ENCODE measurements at regions not wholly inside any gene's neighbourhood (a gene's known extent, or its start where the extent isn't known, plus 50 kb on each side); places are given as distances from the start of the nearest gene placed in this dataset.

GRCh38 chr4:163048447-163048846 is 118.2 kb downstream of the NAF1 start:
- no peaks in the 10 kb centered on the region for H3K9me3 ChIP-seq (ENCODE audit: control insufficient read depth in 4 of 4, low read length in 3 of 4)
- no peaks in the 10 kb centered on the region for H3K36me3 ChIP-seq (ENCODE audit: control insufficient read depth in 4 of 4, insufficient read depth in 3 of 4, low read depth in 1 of 4, low read length in 3 of 4)
- 48% methylated on average over 3 of the region's 3 CpGs for WGBS
- TF ChIP-seq, protein P1, sequence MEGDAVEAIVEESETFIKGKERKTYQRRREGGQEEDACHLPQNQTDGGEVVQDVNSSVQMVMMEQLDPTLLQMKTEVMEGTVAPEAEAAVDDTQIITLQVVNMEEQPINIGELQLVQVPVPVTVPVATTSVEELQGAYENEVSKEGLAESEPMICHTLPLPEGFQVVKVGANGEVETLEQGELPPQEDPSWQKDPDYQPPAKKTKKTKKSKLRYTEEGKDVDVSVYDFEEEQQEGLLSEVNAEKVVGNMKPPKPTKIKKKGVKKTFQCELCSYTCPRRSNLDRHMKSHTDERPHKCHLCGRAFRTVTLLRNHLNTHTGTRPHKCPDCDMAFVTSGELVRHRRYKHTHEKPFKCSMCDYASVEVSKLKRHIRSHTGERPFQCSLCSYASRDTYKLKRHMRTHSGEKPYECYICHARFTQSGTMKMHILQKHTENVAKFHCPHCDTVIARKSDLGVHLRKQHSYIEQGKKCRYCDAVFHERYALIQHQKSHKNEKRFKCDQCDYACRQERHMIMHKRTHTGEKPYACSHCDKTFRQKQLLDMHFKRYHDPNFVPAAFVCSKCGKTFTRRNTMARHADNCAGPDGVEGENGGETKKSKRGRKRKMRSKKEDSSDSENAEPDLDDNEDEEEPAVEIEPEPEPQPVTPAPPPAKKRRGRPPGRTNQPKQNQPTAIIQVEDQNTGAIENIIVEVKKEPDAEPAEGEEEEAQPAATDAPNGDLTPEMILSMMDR (IDR thresholded peaks at IDR 0.05; ENCODE audit: low read depth, low read length, missing input control): peak; percentile 51
- TF ChIP-seq YY1 (IDR thresholded peaks at IDR 0.05) (no peak), ZBTB33 (IDR thresholded peaks at IDR 0.05) (no peak), EGR1 (IDR thresholded peaks at IDR 0.05; ENCODE audit: low read depth in 2 of 2) (no peak), FOXA2 (IDR thresholded peaks at IDR 0.05) (no peak), SP1 (IDR thresholded peaks at IDR 0.05) (no peak), TAF1 (conservative IDR thresholded peaks at IDR 0.05) (no peak), HNF4A (conservative IDR thresholded peaks at IDR 0.05) (no peak), RAD21 (IDR thresholded peaks at IDR 0.05) (peak; percentile 67 to 78), FOXA1 (IDR thresholded peaks at IDR 0.05) (no peak)
- TF ChIP-seq, protein P2, sequence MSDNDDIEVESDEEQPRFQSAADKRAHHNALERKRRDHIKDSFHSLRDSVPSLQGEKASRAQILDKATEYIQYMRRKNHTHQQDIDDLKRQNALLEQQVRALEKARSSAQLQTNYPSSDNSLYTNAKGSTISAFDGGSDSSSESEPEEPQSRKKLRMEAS (IDR thresholded peaks at IDR 0.05): no peak
- TF ChIP-seq, protein P3, sequence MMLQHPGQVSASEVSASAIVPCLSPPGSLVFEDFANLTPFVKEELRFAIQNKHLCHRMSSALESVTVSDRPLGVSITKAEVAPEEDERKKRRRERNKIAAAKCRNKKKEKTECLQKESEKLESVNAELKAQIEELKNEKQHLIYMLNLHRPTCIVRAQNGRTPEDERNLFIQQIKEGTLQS (IDR thresholded peaks at IDR 0.05): no peak
- no peak overlapping the region for H3K9ac ChIP-seq (ENCODE audit: low read depth in 1 of 2, low read length in 2 of 2)
- no peaks in the 10 kb centered on the region for H3K4me1 ChIP-seq (ENCODE audit: control insufficient read depth in 4 of 4, insufficient read depth in 4 of 4, low read length in 3 of 4)
- no peak overlapping the region for H3K27ac ChIP-seq (ENCODE audit: low read depth in 1 of 2, low read length in 2 of 2)
- H3K4me3 ChIP-seq (ENCODE audit: low read depth in 1 of 3, low read length in 3 of 3): no peak overlapping the region
- no peak for DNase-seq (ENCODE audit: low spot score)
- peaks cover 0 to 6% (median 0%) of the 10 kb centered on the region in 4 donors for H3K27me3 ChIP-seq (ENCODE audit: control insufficient read depth in 4 of 4, insufficient read depth in 4 of 4, low read length in 3 of 4)

GRCh38 chr4:163042306-163042705 is 124.4 kb downstream of the NAF1 start:
- H3K4me1 ChIP-seq (ENCODE audit: control insufficient read depth in 4 of 4, insufficient read depth in 4 of 4, low read length in 3 of 4): no peaks in the 10 kb centered on the region
- H3K36me3 ChIP-seq (ENCODE audit: control insufficient read depth in 4 of 4, insufficient read depth in 3 of 4, low read depth in 1 of 4, low read length in 3 of 4): no peaks in the 10 kb centered on the region
- H3K27me3 ChIP-seq (ENCODE audit: control insufficient read depth in 4 of 4, insufficient read depth in 4 of 4, low read length in 3 of 4): peaks cover 0 to 2% (median 0%) of the 10 kb centered on the region in 4 donors
- TF ChIP-seq FOXA2 (IDR thresholded peaks at IDR 0.05) (no peak), HNF4A (conservative IDR thresholded peaks at IDR 0.05) (no peak), RAD21 (IDR thresholded peaks at IDR 0.05) (no peak), REST (IDR thresholded peaks at IDR 0.05) (no peak), YY1 (IDR thresholded peaks at IDR 0.05) (no peak), FOXA1 (IDR thresholded peaks at IDR 0.05) (no peak), RXRA (IDR thresholded peaks at IDR 0.05) (no peak), SP1 (IDR thresholded peaks at IDR 0.05) (no peak), NR2F2 (IDR thresholded peaks at IDR 0.05) (no peak), GABPA (IDR thresholded peaks at IDR 0.05 in 1 of 2, conservative IDR thresholded peaks at IDR 0.05 in 1 of 2) (no peak), EGR1 (IDR thresholded peaks at IDR 0.05; ENCODE audit: low read depth in 2 of 2) (no peak), TAF1 (conservative IDR thresholded peaks at IDR 0.05) (no peak), HNF4G (IDR thresholded peaks at IDR 0.05) (no peak)
- TF ChIP-seq, protein P3 (IDR thresholded peaks at IDR 0.05): no peak
- TF ChIP-seq, protein P2 (IDR thresholded peaks at IDR 0.05): no peak
- TF ChIP-seq, protein P1 (IDR thresholded peaks at IDR 0.05; ENCODE audit: low read depth, low read length, missing input control): no peak
- no peak overlapping the region for H3K4me3 ChIP-seq (ENCODE audit: low read depth in 1 of 3, low read length in 3 of 3)
- H3K9ac ChIP-seq (ENCODE audit: low read depth in 1 of 2, low read length in 2 of 2): no peak overlapping the region
- H3K9me3 ChIP-seq (ENCODE audit: control insufficient read depth in 4 of 4, low read length in 3 of 4): no peaks in the 10 kb centered on the region
- no peak for DNase-seq (ENCODE audit: low spot score)
- WGBS: 85% methylated on average over 3 of the region's 3 CpGs
- H3K27ac ChIP-seq (ENCODE audit: low read depth in 1 of 2, low read length in 2 of 2): no peak overlapping the region

All from liver (tissue), 8 donors.